ENCODE measurements at regions not wholly inside any gene's neighbourhood (a gene's known extent, or its start where the extent isn't known, plus 50 kb on each side); places are given as distances from the start of the nearest gene placed in this dataset.

DNA sequence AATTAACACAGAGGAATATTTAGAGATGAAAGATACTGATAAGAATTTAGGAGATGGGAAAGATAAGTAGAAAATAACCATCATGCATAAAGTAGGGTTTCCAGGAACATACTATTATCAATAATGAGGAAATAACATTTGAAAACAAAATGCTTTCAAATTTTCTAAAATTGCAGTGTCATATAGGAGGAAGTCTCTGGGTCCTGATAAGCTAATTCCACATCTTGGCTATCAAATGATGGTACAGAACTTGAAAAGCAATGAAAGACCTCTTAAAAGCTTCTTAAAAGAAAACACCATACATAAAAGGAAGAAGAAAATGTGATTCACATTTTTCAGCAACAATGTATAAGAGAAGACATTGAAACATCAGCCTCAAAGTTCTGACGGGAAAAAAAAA, 1024.8 kb downstream of the TSN start:
- Histone ChIP-seq H2BK5ac (ENCODE audit: low read depth, low read length) (no peak overlapping the region), H3K27me3 (replicated peaks in 1 of 4; ENCODE audit: control insufficient read depth in 3 of 4, extremely low read depth in 1 of 4, insufficient read depth in 3 of 4, low read length in 3 of 4) (no peaks in the 10 kb centered on the region), H2BK15ac (ENCODE audit: low read length) (no peak overlapping the region), H3K23me2 (ENCODE audit: low read depth, low read length) (no peaks in the 10 kb centered on the region), H3K14ac (ENCODE audit: insufficient read length) (no peak overlapping the region), H3K9ac (replicated peaks in 1 of 4; ENCODE audit: extremely low read depth in 1 of 4, low read depth in 3 of 4, low read length in 3 of 4) (no peak overlapping the region), H2BK20ac (ENCODE audit: low read length) (no peak overlapping the region), H2BK12ac (ENCODE audit: low read depth, low read length) (no peak overlapping the region), H3K79me1 (ENCODE audit: low read depth, low read length) (no peaks in the 10 kb centered on the region), H4K20me1 (replicated peaks in 1 of 2; ENCODE audit: control insufficient read depth in 1 of 2, insufficient read depth in 2 of 2, low read length in 2 of 2) (no peaks in the 10 kb centered on the region), H4K91ac (replicated peaks; ENCODE audit: insufficient read length, low read length) (no peak overlapping the region), H2AK5ac (ENCODE audit: low read depth, low read length) (no peak overlapping the region), H3K4me2 (ENCODE audit: insufficient read depth in 1 of 2, low read depth in 2 of 2, low read length in 2 of 2) (no peak overlapping the region), H4K8ac (ENCODE audit: extremely low read depth, insufficient read depth, low read length) (no peak overlapping the region), H3K27ac (ENCODE audit: low read depth, low read length) (no peak overlapping the region), H3K4me1 (replicated peaks in 1 of 4; ENCODE audit: control insufficient read depth in 3 of 4, insufficient read depth in 4 of 4, low read length in 3 of 4) (no peaks in the 10 kb centered on the region), H3K79me2 (ENCODE audit: control insufficient read depth in 1 of 2, insufficient read depth in 2 of 2, low read length in 2 of 2) (no peaks in the 10 kb centered on the region), H3K9me3 (ENCODE audit: insufficient read depth in 2 of 2, low read depth in 1 of 2, low read length in 1 of 2) (no peaks in the 10 kb centered on the region), H3K23ac (ENCODE audit: insufficient read length) (no peak overlapping the region), H3K56ac (replicated peaks; ENCODE audit: insufficient read length, low read depth, low read length) (no peak overlapping the region), H4K5ac (ENCODE audit: insufficient read length, low read depth, low read length) (no peak overlapping the region), H3K4ac (replicated peaks; ENCODE audit: insufficient read length, low read depth, low read length) (no peak overlapping the region), H3K4me3 (ENCODE audit: extremely low read depth in 1 of 4, insufficient read depth in 2 of 4, low read depth in 3 of 4, low read length in 4 of 4) (no peak overlapping the region), H3K36me3 (ENCODE audit: control insufficient read depth in 2 of 4, insufficient read depth in 4 of 4, low read length in 3 of 4) (no peaks in the 10 kb centered on the region), H2AFZ (ENCODE audit: low read length) (no peak overlapping the region), H3K18ac (ENCODE audit: extremely low read depth, low read length) (no peak overlapping the region), H2BK120ac (replicated peaks; ENCODE audit: low read depth, low read length) (no peak overlapping the region)
- POLR2A ChIA-PET (ENCODE audit: partially characterized antibody), result no interaction called here
- DNase-seq (ENCODE audit: low read depth in 1 of 2, low spot score in 2 of 2) (no peak), FAIRE-seq (no peak)
- CTCF ChIA-PET (ENCODE audit: partially characterized antibody), result no interaction called here
- WGBS, 2 experiments (ENCODE audit: extremely low coverage in 1 of 2, insufficient coverage in 1 of 2, insufficient read length in 1 of 2, insufficient replicate concordance in 2 of 2, low coverage in 1 of 2, low lambda C conversion rate in 2 of 2, missing lambda C conversion rate in 1 of 2), result 100% methylated on average over 1 of the region's 1 CpG; no CpG with 5 or more reads in 1 of the 2 experiments
- TF ChIP-seq CEBPB (IDR thresholded peaks at IDR 0.05; ENCODE audit: low read depth, low read length) (no peak), EZH2 (IDR thresholded peaks at IDR 0.05; ENCODE audit: low read depth, low read length, severe bottlenecking) (no peak), POU5F1 (IDR thresholded peaks at IDR 0.05; ENCODE audit: low read depth, low read length) (no peak), FOSL1 (IDR thresholded peaks at IDR 0.05; ENCODE audit: insufficient read depth, low read depth, low read length) (no peak), HDAC2 (IDR thresholded peaks at IDR 0.05; ENCODE audit: borderline replicate concordance in 1 of 2, low read depth in 2 of 2, low read length in 2 of 2) (no peak)
